ENCODE measurements at regions not wholly inside any gene's neighbourhood (a gene's known extent, or its start where the extent isn't known, plus 50 kb on each side); places are given as distances from the start of the nearest gene placed in this dataset.

GRCh38 chr14:97536421-97536820 lies 739.2 kb downstream of the VRK1 start:
- H3K4me3 Mint-ChIP-seq = no peak overlapping the region
- ATAC-seq (no peak), DNase-seq (ENCODE audit: low spot score) (no peak)
- ChIA-PET CTCF (interaction anchor here (0.6 kb wide), 1 partner anchor 1738 kb away, joined by 10 read pairs; no protein-coding TSS in a partner anchor), POLR2A (no interaction called here)
- H3K27me3 Mint-ChIP-seq (ENCODE audit: low read depth) = no peaks in the 10 kb centered on the region; the same call in 1 of the 2 replicates
- no peaks in the 10 kb centered on the region for H3K4me1 Mint-ChIP-seq
- H3K27ac Mint-ChIP-seq = no peak overlapping the region
- no peaks in the 10 kb centered on the region for H3K36me3 Mint-ChIP-seq
- TF ChIP-seq STAT6 (CRISPR knock-in tag; conservative IDR thresholded peaks at IDR 0.05; ENCODE audit: low read depth) (no peak), IRF1 (CRISPR knock-in tag; IDR thresholded peaks at IDR 0.05) (no peak), NFATC4 (CRISPR knock-in tag; IDR thresholded peaks at IDR 0.05) (no peak), ZNF263 (CRISPR knock-in tag; IDR thresholded peaks at IDR 0.05; ENCODE audit: low read depth) (no peak), ZNF425 (CRISPR knock-in tag; conservative IDR thresholded peaks at IDR 0.05) (no peak), PREB (CRISPR knock-in tag; IDR thresholded peaks at IDR 0.05; ENCODE audit: borderline replicate concordance) (no peak), OVOL2 (CRISPR knock-in tag; IDR thresholded peaks at IDR 0.05; ENCODE audit: borderline replicate concordance) (no peak), GTF2I (CRISPR knock-in tag; conservative IDR thresholded peaks at IDR 0.05) (no peak), E2F5 (CRISPR knock-in tag; IDR thresholded peaks at IDR 0.05) (no peak), ATF2 (CRISPR knock-in tag; IDR thresholded peaks at IDR 0.05; ENCODE audit: borderline replicate concordance, low read depth) (no peak)
- no peaks in the 10 kb centered on the region for H3K9me3 Mint-ChIP-seq

- Mint-ChIP-seq H3K27me3 (ENCODE audit: low read depth) (no peaks in the 10 kb centered on the region), H3K36me3 (no peaks in the 10 kb centered on the region), H3K9me3 (no peaks in the 10 kb centered on the region), H3K27ac (no peak overlapping the region), H3K4me3 (no peak overlapping the region), H3K4me1 (no peaks in the 10 kb centered on the region)
- CTCF ChIA-PET = no interaction called here
- DNase-seq (ENCODE audit: low spot score) (no peak), ATAC-seq (no peak)
- POLR2A ChIA-PET = no interaction called here
- TF ChIP-seq PRDM15 (CRISPR knock-in tag; IDR thresholded peaks at IDR 0.05) = no peak
- TF ChIP-seq ZNF317 (CRISPR knock-in tag; IDR thresholded peaks at IDR 0.05; ENCODE audit: borderline replicate concordance, low read depth) = no peak
- no peak for TF ChIP-seq NR2C2 (CRISPR knock-in tag; IDR thresholded peaks at IDR 0.05)
- no peak for TF ChIP-seq STAT6 (CRISPR knock-in tag; conservative IDR thresholded peaks at IDR 0.05; ENCODE audit: low read depth)
- TF ChIP-seq JAZF1 (CRISPR knock-in tag; IDR thresholded peaks at IDR 0.05) = no peak
- TF ChIP-seq ZNF121 (CRISPR knock-in tag; IDR thresholded peaks at IDR 0.05) = no peak
- TF ChIP-seq ETV6 (CRISPR knock-in tag; IDR thresholded peaks at IDR 0.05) = no peak
- TF ChIP-seq ZNF423 (CRISPR knock-in tag; IDR thresholded peaks at IDR 0.05) = no peak
- TF ChIP-seq SMAD3 (CRISPR knock-in tag; IDR thresholded peaks at IDR 0.05; ENCODE audit: borderline replicate concordance) = no peak
These were observed 741.7 kb downstream of the VRK1 start for GRCh38 chr14:97538749-97539410.

All from WTC11 (cell line).